HCT116 (cell line): ENCODE measurements at regions not wholly inside any gene's neighbourhood (a gene's known extent, or its start where the extent isn't known, plus 50 kb on each side); places are given as distances from the start of the nearest gene placed in this dataset.

Experiments used
- CEBPB ChIP-seq: IDR thresholded peaks from 2 replicates; pipeline ENCODE4 v1.6.1; 2012; ENCODE audit warnings: low read depth
- ELF1 ChIP-seq: IDR thresholded peaks from 2 replicates; pipeline ENCODE4 v1.6.1; 2012; ENCODE audit warnings: low read depth, borderline replicate concordance
- FOSL1 ChIP-seq: IDR thresholded peaks from 2 replicates; pipeline ENCODE4 v1.6.1; 2012; ENCODE audit warnings: low read depth
- POLR2A ChIP-seq: IDR thresholded peaks from 2 replicates; pipeline ENCODE4 v1.7.0; 2011; ENCODE audit warnings: borderline replicate concordance; ENCODE audit not compliant: insufficient read depth, insufficient read length; ENCODE audit errors: extremely low read depth
- POLR2AphosphoS5 ChIP-seq: IDR thresholded peaks from 2 replicates; pipeline ENCODE4 v1.6.1; 2011; ENCODE audit warnings: mild to moderate bottlenecking, low read depth, low read length, moderate library complexity
- RAD21 ChIP-seq: IDR thresholded peaks from 2 replicates; pipeline ENCODE4 v1.6.1; 2012; ENCODE audit warnings: low read depth, mild to moderate bottlenecking
- SP1 ChIP-seq: IDR thresholded peaks from 2 replicates; pipeline ENCODE4 v1.6.1; 2012; ENCODE audit warnings: low read depth
- TF ChIP-seq, protein P1 (sequence below), 3 experiments: fragments of 200-600 bp in 1 of 3; sonication (generic) in 1 of 3; IDR thresholded peaks in 2 of 3; conservative IDR thresholded peaks in 1 of 3; 2 replicates each; pipeline ENCODE4 v1.5.1; 2012 to 2017; ENCODE audit warnings: low read depth in 2 of 3, low read length in 2 of 3, antibody characterized with exemption in 1 of 3, borderline replicate concordance in 1 of 3, control low read depth in 1 of 3, mild to moderate bottlenecking in 1 of 3, mixed read lengths in 1 of 3, mixed run types in 1 of 3, moderate library complexity in 1 of 3; ENCODE audit not compliant: insufficient read depth in 1 of 3
- TF ChIP-seq, protein P2 (sequence below): IDR thresholded peaks from 2 replicates; pipeline ENCODE4 v1.6.1; 2012

DNA sequence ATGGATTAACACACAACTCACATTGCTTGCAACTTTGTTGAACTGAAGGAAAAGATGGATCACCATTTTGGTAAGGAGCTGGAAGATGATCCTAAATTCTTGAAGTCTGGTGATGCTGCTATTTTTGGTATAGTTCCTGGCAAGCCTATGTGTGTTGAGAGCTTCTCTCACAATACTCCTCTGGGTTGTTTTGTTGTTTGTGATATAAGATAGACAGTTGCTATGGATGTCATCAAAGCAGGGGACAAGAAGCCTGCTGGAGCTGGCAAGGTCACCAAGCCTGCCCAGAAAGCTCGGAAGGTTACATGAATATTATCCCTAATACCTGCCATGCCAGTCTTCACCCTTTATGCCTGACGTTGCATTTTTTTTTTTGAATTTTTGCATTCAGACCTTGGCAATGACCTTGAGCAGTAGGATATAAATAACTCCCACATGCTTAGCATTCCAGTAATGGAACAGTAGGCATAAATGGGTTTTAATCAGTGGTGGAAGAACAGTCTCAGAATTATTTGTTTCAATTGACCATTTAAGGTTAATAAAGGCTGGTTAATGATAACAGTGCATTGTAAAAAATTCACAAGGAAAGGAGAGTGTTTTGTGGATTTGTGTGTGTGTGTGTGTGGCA, 129.0 kb upstream of the SEL1L start:
- TF ChIP-seq, protein P1, sequence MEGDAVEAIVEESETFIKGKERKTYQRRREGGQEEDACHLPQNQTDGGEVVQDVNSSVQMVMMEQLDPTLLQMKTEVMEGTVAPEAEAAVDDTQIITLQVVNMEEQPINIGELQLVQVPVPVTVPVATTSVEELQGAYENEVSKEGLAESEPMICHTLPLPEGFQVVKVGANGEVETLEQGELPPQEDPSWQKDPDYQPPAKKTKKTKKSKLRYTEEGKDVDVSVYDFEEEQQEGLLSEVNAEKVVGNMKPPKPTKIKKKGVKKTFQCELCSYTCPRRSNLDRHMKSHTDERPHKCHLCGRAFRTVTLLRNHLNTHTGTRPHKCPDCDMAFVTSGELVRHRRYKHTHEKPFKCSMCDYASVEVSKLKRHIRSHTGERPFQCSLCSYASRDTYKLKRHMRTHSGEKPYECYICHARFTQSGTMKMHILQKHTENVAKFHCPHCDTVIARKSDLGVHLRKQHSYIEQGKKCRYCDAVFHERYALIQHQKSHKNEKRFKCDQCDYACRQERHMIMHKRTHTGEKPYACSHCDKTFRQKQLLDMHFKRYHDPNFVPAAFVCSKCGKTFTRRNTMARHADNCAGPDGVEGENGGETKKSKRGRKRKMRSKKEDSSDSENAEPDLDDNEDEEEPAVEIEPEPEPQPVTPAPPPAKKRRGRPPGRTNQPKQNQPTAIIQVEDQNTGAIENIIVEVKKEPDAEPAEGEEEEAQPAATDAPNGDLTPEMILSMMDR (IDR thresholded peaks at IDR 0.05 in 2 of 3, conservative IDR thresholded peaks at IDR 0.05 in 1 of 3; ENCODE audit: borderline replicate concordance in 1 of 3, insufficient read depth in 1 of 3, low read depth in 2 of 3, low read length in 2 of 3), result no peak
- TF ChIP-seq SP1, result no peak
- no peak for TF ChIP-seq ELF1
- no peak for TF ChIP-seq POLR2A
- TF ChIP-seq CEBPB, result no peak
- no peak for TF ChIP-seq FOSL1
- TF ChIP-seq POLR2AphosphoS5, result no peak
- no peak for TF ChIP-seq RAD21
- TF ChIP-seq, protein P2, sequence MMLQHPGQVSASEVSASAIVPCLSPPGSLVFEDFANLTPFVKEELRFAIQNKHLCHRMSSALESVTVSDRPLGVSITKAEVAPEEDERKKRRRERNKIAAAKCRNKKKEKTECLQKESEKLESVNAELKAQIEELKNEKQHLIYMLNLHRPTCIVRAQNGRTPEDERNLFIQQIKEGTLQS, result no peak
